Activated naive CD4-positive, alpha-beta T cell treated with anti-CD3 and anti-CD28 coated beads for 36 hours (primary cell): ENCODE measurements at regions not wholly inside any gene's neighbourhood (a gene's known extent, or its start where the extent isn't known, plus 50 kb on each side); places are given as distances from the start of the nearest gene placed in this dataset.

Experiments
- CTCF ChIA-PET: fragments of 350-600 bp; sonication (Branson Sonifier 250); formaldehyde crosslinking; loops from one replicate; lab custom pipeline; 2021; ENCODE audit warnings: antibody characterized with exemption; lab: Charles Lee
- DNase-seq: peaks from one replicate; pipeline ENCODE4 v3.0.0-alpha.2; 2020
- H3K27ac Mint-ChIP-seq: one replicate; pipeline ENCODE4 v1.8.0; 2021; ENCODE audit warnings: mild to moderate bottlenecking, mixed read lengths
- H3K27me3 Mint-ChIP-seq: one replicate; pipeline ENCODE4 v1.8.0; 2021; ENCODE audit warnings: low read depth, mixed read lengths
- H3K36me3 Mint-ChIP-seq: one replicate; pipeline ENCODE4 v1.8.0; 2021; ENCODE audit warnings: low read depth, mixed read lengths
- H3K4me1 Mint-ChIP-seq: one replicate; pipeline ENCODE4 v1.8.0; 2021; ENCODE audit warnings: low read depth, mixed read lengths
- H3K4me3 Mint-ChIP-seq: one replicate; pipeline ENCODE4 v1.8.0; 2021; ENCODE audit warnings: mild to moderate bottlenecking, moderate library complexity, mixed read lengths
- H3K9me3 Mint-ChIP-seq: one replicate; pipeline ENCODE4 v1.8.0; 2021; ENCODE audit warnings: mixed read lengths
- intact Hi-C: fragments of 100-400 bp; cut with micrococcal nuclease; formaldehyde crosslinking; loops from one replicate; pipeline ENCODE4 v1.15.1; 2023

DNA sequence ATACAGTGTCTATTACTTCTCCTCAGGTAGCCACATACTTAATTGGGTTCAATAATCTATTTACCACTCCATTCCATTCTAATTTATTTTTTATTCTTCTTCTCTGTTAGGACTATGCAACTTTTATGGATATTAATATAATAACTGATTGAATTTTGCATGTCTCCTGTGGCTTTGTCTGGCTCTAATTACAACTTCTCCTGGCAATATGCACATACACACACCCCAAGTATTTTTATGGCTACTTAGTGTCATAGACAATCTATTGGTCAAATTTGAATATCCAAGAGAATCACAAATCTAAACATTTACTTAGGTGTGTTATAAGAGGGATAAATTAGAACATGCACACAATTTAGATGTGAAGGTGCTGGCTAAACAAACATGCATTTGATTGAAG, 73.1 kb downstream of the BOD1L2 start:
- CTCF ChIA-PET = no interaction called here
- Mint-ChIP-seq H3K4me1 (no peaks in the 10 kb centered on the region), H3K9me3 (peaks cover 2% of the 10 kb centered on the region), H3K36me3 (no peaks in the 10 kb centered on the region), H3K4me3 (no peak overlapping the region), H3K27ac (no peak overlapping the region), H3K27me3 (peaks cover 12% of the 10 kb centered on the region)
- no peak for DNase-seq
- intact Hi-C loops = no loop called here

GRCh38 chr18:57220480-57220879, 73.6 kb downstream of the BOD1L2 start:
- peaks cover 11% of the 10 kb centered on the region for H3K27me3 Mint-ChIP-seq
- no peak overlapping the region for H3K4me3 Mint-ChIP-seq
- H3K27ac Mint-ChIP-seq = no peak overlapping the region
- intact Hi-C loops = no loop called here
- H3K4me1 Mint-ChIP-seq = no peaks in the 10 kb centered on the region
- no peaks in the 10 kb centered on the region for H3K36me3 Mint-ChIP-seq
- DNase-seq = no peak
- H3K9me3 Mint-ChIP-seq = peaks cover 2% of the 10 kb centered on the region
- CTCF ChIA-PET = no interaction called here

GRCh38 chr18:57220930-57221483, 74.1 kb downstream of the BOD1L2 start:
- Mint-ChIP-seq H3K27ac (no peak overlapping the region), H3K36me3 (no peaks in the 10 kb centered on the region), H3K9me3 (peaks cover 2% of the 10 kb centered on the region), H3K4me1 (no peaks in the 10 kb centered on the region), H3K27me3 (peaks cover 11% of the 10 kb centered on the region), H3K4me3 (no peak overlapping the region)
- CTCF ChIA-PET = no interaction called here
- intact Hi-C loops = no loop called here
- DNase-seq = no peak

DNA sequence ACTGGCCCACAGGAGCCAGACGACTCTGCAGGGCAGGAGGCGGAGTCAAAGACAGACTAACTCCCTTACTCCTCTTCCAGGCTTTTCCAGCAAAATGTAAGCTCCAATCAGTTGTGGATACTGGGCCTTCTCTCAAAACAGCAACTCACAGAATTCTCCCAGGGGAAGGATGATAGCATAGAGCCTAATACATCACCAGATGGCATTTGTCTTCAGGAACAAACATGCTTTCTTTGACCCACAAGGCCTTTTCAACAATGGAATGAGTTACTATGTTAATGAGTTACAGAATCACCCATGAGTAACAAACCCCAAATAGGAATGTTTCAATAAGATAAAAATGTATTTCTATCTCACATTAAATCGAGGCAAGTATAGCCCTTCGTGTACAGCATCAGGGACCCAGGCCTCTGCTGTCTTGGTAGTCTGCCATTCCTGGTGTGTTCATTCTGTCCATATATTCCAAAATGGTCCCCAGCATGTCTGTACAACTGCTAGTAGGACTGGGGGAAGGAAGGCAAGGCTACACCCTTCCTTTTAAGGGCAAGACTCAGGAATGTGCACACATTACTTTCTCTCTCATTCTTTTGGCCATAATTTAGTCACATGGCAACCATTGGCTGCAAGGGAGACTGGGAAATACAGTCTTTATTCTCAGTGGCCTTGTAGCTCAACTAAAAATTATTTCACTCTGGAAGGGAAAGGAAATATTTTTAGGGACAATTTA, 76.4 kb downstream of the BOD1L2 start:
- Mint-ChIP-seq H3K27ac (no peak overlapping the region), H3K27me3 (peaks cover 13% of the 10 kb centered on the region), H3K9me3 (no peaks in the 10 kb centered on the region), H3K4me3 (no peak overlapping the region), H3K4me1 (no peaks in the 10 kb centered on the region), H3K36me3 (no peaks in the 10 kb centered on the region)
- intact Hi-C loops = no loop called here
- CTCF ChIA-PET = no interaction called here
- DNase-seq = no peak

- Mint-ChIP-seq H3K36me3 (no peaks in the 10 kb centered on the region), H3K27ac (no peak overlapping the region)
These were observed 84.1 kb downstream of the BOD1L2 start for GRCh38 chr18:57230861-57231585.

GRCh38 chr18:57231864-57232263, 85.0 kb downstream of the BOD1L2 start:
- intact Hi-C loops = no loop called here
- Mint-ChIP-seq H3K36me3 (no peaks in the 10 kb centered on the region), H3K27ac (no peak overlapping the region), H3K27me3 (peaks cover 4% of the 10 kb centered on the region), H3K9me3 (no peaks in the 10 kb centered on the region), H3K4me1 (no peaks in the 10 kb centered on the region), H3K4me3 (no peak overlapping the region)
- CTCF ChIA-PET = no interaction called here
- no peak for DNase-seq

More at GRCh38 chr18:57230861-57231585, 84.1 kb downstream of the BOD1L2 start:
- Mint-ChIP-seq H3K4me1 (no peaks in the 10 kb centered on the region), H3K9me3 (no peaks in the 10 kb centered on the region), H3K4me3 (no peak overlapping the region), H3K27me3 (peaks cover 9% of the 10 kb centered on the region)
- CTCF ChIA-PET = no interaction called here
- DNase-seq = no peak
- intact Hi-C loops = no loop called here

GRCh38 chr18:57234346-57234745, 87.5 kb downstream of the BOD1L2 start:
- Mint-ChIP-seq H3K9me3 (no peaks in the 10 kb centered on the region), H3K27ac (no peak overlapping the region), H3K27me3 (peaks cover 4% of the 10 kb centered on the region), H3K36me3 (no peaks in the 10 kb centered on the region), H3K4me3 (no peak overlapping the region), H3K4me1 (no peaks in the 10 kb centered on the region)
- intact Hi-C loops = no loop called here
- CTCF ChIA-PET = no interaction called here
- no peak for DNase-seq

- CTCF ChIA-PET = interaction anchor here (0.7 kb wide), 1 partner anchor 9 kb away, joined by 3 read pairs; no protein-coding TSS in a partner anchor
- H3K27ac Mint-ChIP-seq = no peak overlapping the region
- H3K27me3 Mint-ChIP-seq = no peaks in the 10 kb centered on the region
- intact Hi-C loops = no loop called here
- no peak overlapping the region for H3K4me3 Mint-ChIP-seq
- DNase-seq = no peak
- H3K9me3 Mint-ChIP-seq = no peaks in the 10 kb centered on the region
- no peaks in the 10 kb centered on the region for H3K4me1 Mint-ChIP-seq
- no peaks in the 10 kb centered on the region for H3K36me3 Mint-ChIP-seq
These were observed 95.0 kb downstream of the BOD1L2 start for GRCh38 chr18:57241869-57242268.

DNA sequence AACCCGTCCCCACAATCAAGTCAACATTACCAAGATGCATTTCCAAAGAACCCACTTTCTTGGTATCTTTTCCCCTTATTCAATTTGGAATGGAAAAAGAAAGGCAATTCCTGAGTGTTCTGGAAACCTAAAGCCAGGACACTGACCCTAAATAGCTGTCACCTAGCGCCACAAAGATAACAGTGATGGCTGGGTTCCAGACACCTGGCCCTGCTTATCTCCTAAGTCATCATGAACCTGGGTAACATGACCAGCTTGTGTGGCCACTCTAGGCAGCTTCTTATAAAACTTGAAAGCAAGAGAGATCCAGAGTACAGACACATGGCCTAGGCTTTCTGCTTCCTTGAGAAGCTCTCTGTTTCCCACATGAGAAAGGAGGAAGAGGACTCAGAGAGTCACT, 95.4 kb downstream of the BOD1L2 start:
- Mint-ChIP-seq H3K9me3 (no peaks in the 10 kb centered on the region), H3K4me1 (no peaks in the 10 kb centered on the region), H3K27ac (no peak overlapping the region), H3K4me3 (no peak overlapping the region), H3K36me3 (no peaks in the 10 kb centered on the region), H3K27me3 (no peaks in the 10 kb centered on the region)
- intact Hi-C loops = no loop called here
- CTCF ChIA-PET = interaction anchor here (0.7 kb wide), 1 partner anchor 8 kb away, joined by 3 read pairs; no protein-coding TSS in a partner anchor
- DNase-seq = no peak

DNA sequence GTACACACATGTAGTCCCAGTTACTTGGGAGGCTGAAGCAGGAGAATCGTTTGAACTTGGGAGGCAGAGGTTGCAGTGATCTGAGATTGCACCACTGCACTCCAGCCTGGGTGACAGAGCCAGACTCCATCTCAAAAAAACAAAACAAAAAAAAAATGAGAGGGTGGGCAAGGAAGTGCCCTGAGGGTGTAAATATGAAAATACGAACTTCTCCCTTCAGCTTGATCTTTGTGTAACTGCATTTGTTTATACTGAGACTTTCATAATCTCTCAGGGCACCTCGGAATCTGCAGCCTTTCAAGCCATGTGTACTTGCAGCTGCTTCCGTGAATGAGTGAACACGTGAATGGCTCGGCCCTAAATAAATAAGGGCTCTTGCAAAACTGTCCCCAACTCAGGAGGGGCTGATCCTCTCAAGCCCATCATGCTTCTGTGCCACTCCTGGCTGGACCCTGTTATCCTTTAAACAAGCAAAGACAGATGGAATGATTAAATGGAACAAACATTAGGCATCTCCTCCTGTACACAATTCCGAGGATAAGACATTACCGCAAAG, 96.8 kb downstream of the BOD1L2 start:
- H3K4me1 Mint-ChIP-seq = no peaks in the 10 kb centered on the region
- intact Hi-C loops = no loop called here
- H3K27ac Mint-ChIP-seq = no peak overlapping the region
- H3K36me3 Mint-ChIP-seq = no peaks in the 10 kb centered on the region
- CTCF ChIA-PET = no interaction called here
- peaks cover 3% of the 10 kb centered on the region for H3K27me3 Mint-ChIP-seq
- H3K4me3 Mint-ChIP-seq = no peak overlapping the region
- no peaks in the 10 kb centered on the region for H3K9me3 Mint-ChIP-seq
- no peak for DNase-seq

- intact Hi-C loops = no loop called here
- no peak for DNase-seq
- no peak overlapping the region for H3K27ac Mint-ChIP-seq
These were observed 102.3 kb downstream of the BOD1L2 start for GRCh38 chr18:57249179-57249578.

GRCh38 chr18:57249883-57250282, 102.5 kb upstream of the ST8SIA3 start:
- intact Hi-C loops = no loop called here
- DNase-seq = no peak
- CTCF ChIA-PET = no interaction called here
- Mint-ChIP-seq H3K9me3 (no peaks in the 10 kb centered on the region), H3K4me3 (no peak overlapping the region), H3K4me1 (no peaks in the 10 kb centered on the region), H3K27me3 (peaks cover 3% of the 10 kb centered on the region), H3K36me3 (no peaks in the 10 kb centered on the region), H3K27ac (no peak overlapping the region)

More at GRCh38 chr18:57249179-57249578, 102.3 kb downstream of the BOD1L2 start:
- H3K4me1 Mint-ChIP-seq = no peaks in the 10 kb centered on the region
- H3K27me3 Mint-ChIP-seq = peaks cover 3% of the 10 kb centered on the region
- no peaks in the 10 kb centered on the region for H3K36me3 Mint-ChIP-seq
- H3K4me3 Mint-ChIP-seq = no peak overlapping the region
- H3K9me3 Mint-ChIP-seq = no peaks in the 10 kb centered on the region
- CTCF ChIA-PET = no interaction called here
